Right cardiac atrium (tissue), 5 donors: ENCODE measurements at regions not wholly inside any gene's neighbourhood (a gene's known extent, or its start where the extent isn't known, plus 50 kb on each side); places are given as distances from the start of the nearest gene placed in this dataset.
"Not testable (repeated sequence)": the region's sequence is repeated elsewhere in the genome, so short reads cannot be mapped to it uniquely, and the experiment has no call there.

ENCODE experiments used
- ATAC-seq, 2 donors: fragments of 200-7000 bp; cut with Tn5 transposase; one replicate each; pipeline versions ENCODE4 v1.8.0 to v1.9.1; 2020; ENCODE audit warnings: moderate library complexity in 2 of 2, mild to moderate bottlenecking in 1 of 2
- DNase-seq, 3 donors: peaks; one replicate each; pipeline ENCODE4 v3.0.0-alpha.2; 2020
- H3K27ac ChIP-seq: one replicate; pipeline ENCODE4 v1.5.1; 2013; ENCODE audit warnings: mild to moderate bottlenecking, low read length, control low read depth, moderate library complexity
- H3K27me3 ChIP-seq: one replicate; pipeline ENCODE4 v1.6.1; 2013; ENCODE audit not compliant: control insufficient read depth, insufficient read depth
- H3K4me1 ChIP-seq: one replicate; pipeline ENCODE4 v1.6.1; 2013; ENCODE audit warnings: low read length; ENCODE audit not compliant: control insufficient read depth, insufficient read depth
- H3K4me3 ChIP-seq: one replicate; pipeline ENCODE4 v1.5.1; 2013; ENCODE audit warnings: low read length, control low read depth
- H3K9me3 ChIP-seq: one replicate; pipeline ENCODE4 v1.6.1; 2013; ENCODE audit warnings: low read length; ENCODE audit not compliant: control insufficient read depth
- WGBS: extraction: QIAGEN DNeasy Blood & Tissue Kit; methylation state at CpG from one replicate; pipeline ENCODE4 v1.1.7; 2013; 5-methylcytosine and 5-hydroxymethylcytosine counted together
- intact Hi-C, 4 donors: fragments of 100-400 bp; cut with DNase I; formaldehyde crosslinking; loops; one replicate each; pipeline versions ENCODE4 v1.11.0 to v1.14.0; 2022 to 2023
- donor health status: healthy with polysubstance abuse.
- donor health status: DM: no; HTN: yes; CAD: no.
- donor health status: DM: no; HTN: no; CAD: no.
- donor health status: DM: no; HTN: yes; CAD: no; lungs with severe emphysema.
- donor health status: DM: yes; HTN: yes; CAD: no.

DNA sequence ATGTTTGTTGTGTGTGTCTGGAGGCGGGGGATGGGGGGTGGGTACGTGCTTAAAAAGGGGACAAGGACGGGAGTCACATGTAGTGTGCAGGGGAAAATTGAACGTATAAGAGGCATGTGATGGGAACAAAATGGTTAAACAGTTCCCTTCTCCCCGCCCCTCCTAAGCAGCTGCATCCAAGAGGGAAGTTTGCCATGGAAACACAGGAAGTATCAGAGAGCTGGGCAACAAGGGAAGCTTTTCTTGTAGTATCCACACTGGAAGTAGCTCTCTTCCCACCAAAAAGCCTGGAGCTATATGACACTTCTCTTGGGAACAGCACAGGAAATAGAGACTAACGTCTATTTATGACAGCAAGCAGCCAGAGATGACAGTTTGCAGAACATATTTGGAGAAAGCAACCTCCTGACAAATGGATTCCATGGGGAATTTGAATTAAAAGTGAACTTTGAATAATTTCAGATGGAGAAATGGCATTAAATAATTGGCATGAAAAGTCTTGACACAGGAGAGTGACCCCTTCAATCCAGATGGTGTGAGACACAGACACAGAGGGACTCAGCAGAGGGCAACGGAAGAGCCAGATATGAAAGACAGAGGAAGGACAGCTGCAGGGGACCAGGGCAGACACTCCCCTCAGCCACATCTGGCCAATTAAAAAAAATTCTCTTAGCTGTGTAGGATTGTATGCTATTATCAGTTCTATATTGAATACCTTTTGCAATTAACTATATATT lies 294.2 kb upstream of the TBL1XR1 start:
- ATAC-seq (peak; percentile 75 to 85), DNase-seq (no peak)
- intact Hi-C loops: no loop called here
- H3K27me3 ChIP-seq: no peaks in the 10 kb centered on the region
- H3K27ac ChIP-seq: no peak overlapping the region
- 19% methylated on average over 7 of the region's 7 CpGs for WGBS
- no peaks in the 10 kb centered on the region for H3K9me3 ChIP-seq
- H3K4me1 ChIP-seq: peaks cover 2% of the 10 kb centered on the region
- H3K4me3 ChIP-seq: no peak overlapping the region

DNA sequence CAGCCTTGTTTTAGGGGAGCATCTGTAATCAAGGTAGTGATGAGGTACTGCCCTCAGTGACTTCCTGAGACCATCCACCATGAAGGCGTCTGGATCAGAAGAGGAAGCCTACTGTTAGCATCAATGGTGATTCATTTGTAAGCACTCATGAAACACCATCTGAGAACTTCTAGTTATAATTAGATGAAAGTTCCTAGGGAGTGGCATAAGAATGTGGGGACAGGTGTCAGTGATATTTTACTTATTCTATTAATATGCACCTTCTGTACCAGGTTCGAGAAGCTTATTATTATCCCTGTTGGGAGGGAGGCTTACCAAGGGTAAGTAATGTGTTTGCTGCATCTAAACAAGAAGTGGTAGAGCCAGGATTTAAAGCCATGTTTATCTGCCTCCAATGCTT lies 295.8 kb upstream of the TBL1XR1 start:
- WGBS: 69% methylated on average over 2 of the region's 2 CpGs

GRCh38 chr3:177494216-177494615 lies 296.9 kb upstream of the TBL1XR1 start:
- Histone ChIP-seq H3K4me1 (peaks cover 2% of the 10 kb centered on the region), H3K27me3 (no peaks in the 10 kb centered on the region), H3K27ac (no peak overlapping the region), H3K9me3 (no peaks in the 10 kb centered on the region), H3K4me3 (no peak overlapping the region)
- intact Hi-C loops: no loop called here
- WGBS: 91% methylated on average over 3 of the region's 3 CpGs
- ATAC-seq: no peak
- no peak for DNase-seq

More for the DNA sequence above, 295.8 kb upstream of the TBL1XR1 start:
- no peak for DNase-seq
- Histone ChIP-seq H3K9me3 (no peaks in the 10 kb centered on the region), H3K27me3 (no peaks in the 10 kb centered on the region), H3K4me1 (peaks cover 2% of the 10 kb centered on the region), H3K27ac (no peak overlapping the region), H3K4me3 (no peak overlapping the region)
- no peak for ATAC-seq
- intact Hi-C loops: no loop called here

- H3K4me1 ChIP-seq: peaks cover 2% of the 10 kb centered on the region
- no peaks in the 10 kb centered on the region for H3K9me3 ChIP-seq
- intact Hi-C loops: no loop called here
- DNase-seq: no peak
- no peak for ATAC-seq
- H3K4me3 ChIP-seq: no peak overlapping the region
- no peaks in the 10 kb centered on the region for H3K27me3 ChIP-seq
- H3K27ac ChIP-seq: no peak overlapping the region
These were observed 298.3 kb upstream of the TBL1XR1 start for GRCh38 chr3:177495566-177495965.

GRCh38 chr3:177498037-177498857 lies 301.0 kb upstream of the TBL1XR1 start:
- Histone ChIP-seq H3K4me3 (no peak overlapping the region), H3K9me3 (no peaks in the 10 kb centered on the region), H3K4me1 (no peaks in the 10 kb centered on the region), H3K27me3 (no peaks in the 10 kb centered on the region), H3K27ac (no peak overlapping the region)
- 72% methylated on average over 5 of the region's 5 CpGs for WGBS
- DNase-seq: no peak
- ATAC-seq: no peak
- intact Hi-C loops: no loop called here

DNA sequence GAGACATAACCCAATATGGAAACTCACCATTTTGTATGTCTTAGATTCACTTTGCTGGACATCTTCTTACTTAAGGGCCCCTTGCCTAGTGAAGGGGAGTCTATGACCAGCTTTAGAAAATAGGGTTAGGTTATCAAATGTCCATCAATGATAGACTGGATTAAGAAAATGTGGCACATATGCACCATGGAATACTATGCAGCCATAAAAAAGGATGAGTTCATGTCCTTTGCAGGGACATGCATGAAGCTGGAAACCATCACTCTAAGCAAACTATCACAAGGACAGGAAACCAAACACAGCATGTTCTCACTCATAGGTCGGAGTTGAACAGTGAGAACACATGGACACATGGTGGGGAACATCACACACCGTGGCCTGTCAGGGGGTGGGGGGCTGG lies 301.8 kb upstream of the TBL1XR1 start:
- ATAC-seq, intact Hi-C loops, DNase-seq: not testable (repeated sequence)

DNA sequence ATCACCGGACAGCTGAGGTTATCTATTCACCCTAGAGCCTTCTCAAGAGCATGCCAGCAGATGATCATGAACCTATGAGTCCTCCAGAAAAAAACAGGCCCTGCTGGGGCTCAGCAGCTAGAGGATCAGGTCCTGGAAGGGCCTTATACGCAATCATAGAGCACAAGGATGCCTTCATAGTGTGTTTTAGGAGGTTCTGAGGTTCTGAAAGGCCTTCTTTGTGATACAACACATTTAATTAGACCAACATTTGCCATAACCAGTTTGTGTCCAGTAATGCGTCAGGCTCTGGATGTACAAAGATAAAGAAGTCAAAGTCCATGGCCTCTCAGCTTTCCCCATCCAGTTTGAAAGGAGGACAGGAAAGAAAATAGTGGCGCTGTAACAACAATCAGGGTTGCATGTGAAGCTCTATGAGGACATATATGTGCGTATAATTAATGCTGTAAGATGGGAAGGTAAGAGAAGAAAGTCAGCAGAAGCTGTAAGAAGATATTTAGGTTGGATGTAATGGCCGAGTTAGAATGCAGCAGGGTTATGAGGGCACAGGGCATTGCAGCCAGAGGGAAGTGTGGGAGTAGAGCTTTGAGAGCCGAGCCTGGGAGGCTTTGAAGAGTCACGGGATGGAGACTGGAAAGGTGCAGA lies 302.6 kb upstream of the TBL1XR1 start:
- intact Hi-C loops: no loop called here
- no peak overlapping the region for H3K4me3 ChIP-seq
- H3K27me3 ChIP-seq: no peaks in the 10 kb centered on the region
- 87% methylated on average over 8 of the region's 8 CpGs for WGBS
- no peak overlapping the region for H3K27ac ChIP-seq
- DNase-seq: no peak
- no peak for ATAC-seq
- no peaks in the 10 kb centered on the region for H3K4me1 ChIP-seq
- H3K9me3 ChIP-seq: no peaks in the 10 kb centered on the region

More for the DNA sequence above, 301.8 kb upstream of the TBL1XR1 start:
- H3K27ac ChIP-seq, H3K4me3 ChIP-seq, H3K9me3 ChIP-seq, H3K27me3 ChIP-seq, H3K4me1 ChIP-seq: not testable (repeated sequence)
- 95% methylated on average over 2 of the region's 2 CpGs for WGBS

- 54% methylated on average over 2 of the region's 2 CpGs for WGBS
- Histone ChIP-seq H3K4me1 (peaks cover 2% of the 10 kb centered on the region), H3K4me3 (no peak overlapping the region), H3K9me3 (no peaks in the 10 kb centered on the region), H3K27me3 (no peaks in the 10 kb centered on the region), H3K27ac (peak overlapping the region; percentile 45)
- DNase-seq (no peak), ATAC-seq (peak in 1 of 2 donors; percentile 54)
- intact Hi-C loops: no loop called here
These were observed 313.5 kb upstream of the TBL1XR1 start for GRCh38 chr3:177510693-177511216.

GRCh38 chr3:177512945-177513814 lies 315.9 kb upstream of the TBL1XR1 start:
- intact Hi-C loops: no loop called here
- H3K4me1 ChIP-seq: peaks cover 9% of the 10 kb centered on the region

GRCh38 chr3:177513815-177514610 lies 316.7 kb upstream of the TBL1XR1 start:
- Histone ChIP-seq H3K4me1 (peaks cover 9% of the 10 kb centered on the region), H3K27me3 (no peaks in the 10 kb centered on the region), H3K4me3 (no peak overlapping the region), H3K27ac (peak overlapping the region; percentile 27), H3K9me3 (no peaks in the 10 kb centered on the region)
- 38% methylated on average over 10 of the region's 10 CpGs for WGBS
- intact Hi-C loops: no loop called here
- ATAC-seq (no peak), DNase-seq (no peak)

More at GRCh38 chr3:177512945-177513814, 315.9 kb upstream of the TBL1XR1 start:
- no peak for DNase-seq
- peak overlapping the region; percentile 43 for H3K27ac ChIP-seq
- WGBS: 58% methylated on average over 6 of the region's 6 CpGs
- no peak for ATAC-seq
- H3K9me3 ChIP-seq: no peaks in the 10 kb centered on the region
- H3K4me3 ChIP-seq: no peak overlapping the region
- no peaks in the 10 kb centered on the region for H3K27me3 ChIP-seq
